NCI-H526 treated with DMSO at 0.1 percent for 48 hours (cell line): ENCODE measurements at regions not wholly inside any gene's neighbourhood (a gene's known extent, or its start where the extent isn't known, plus 50 kb on each side); places are given as distances from the start of the nearest gene placed in this dataset.

Experiments used
- DNase-seq: peaks from one replicate; lab custom pipeline; 2025; lab: John Stamatoyannopoulos, UW

GRCh38 chr3:139281522-139282196 lies 62.2 kb upstream of the MRPS22 start:
- DNase-seq: no peak

DNA sequence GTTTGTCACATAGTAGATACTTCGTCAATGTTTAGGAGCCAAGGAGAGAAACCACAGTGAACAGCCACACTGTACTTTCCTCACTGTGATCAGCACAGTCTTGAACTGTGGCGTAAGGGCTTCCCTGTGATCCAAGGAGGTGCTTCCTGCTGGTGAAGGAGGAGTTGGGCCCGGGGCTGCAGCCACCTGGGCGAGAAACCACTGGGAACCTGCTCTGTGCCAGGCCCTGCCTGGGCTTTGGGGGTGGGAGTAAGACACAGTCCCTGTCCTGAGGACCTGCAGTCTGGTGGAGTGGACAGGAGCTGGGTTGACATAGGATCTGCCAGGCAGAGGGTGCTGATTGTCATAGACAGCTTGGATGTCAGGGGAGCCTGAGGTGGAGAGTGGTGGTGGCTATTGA lies 60.5 kb upstream of the MRPS22 start:
- DNase-seq: no peak

- DNase-seq: no peak
Observed at GRCh38 chr3:139284221-139284620, 59.6 kb upstream of the MRPS22 start.

DNA sequence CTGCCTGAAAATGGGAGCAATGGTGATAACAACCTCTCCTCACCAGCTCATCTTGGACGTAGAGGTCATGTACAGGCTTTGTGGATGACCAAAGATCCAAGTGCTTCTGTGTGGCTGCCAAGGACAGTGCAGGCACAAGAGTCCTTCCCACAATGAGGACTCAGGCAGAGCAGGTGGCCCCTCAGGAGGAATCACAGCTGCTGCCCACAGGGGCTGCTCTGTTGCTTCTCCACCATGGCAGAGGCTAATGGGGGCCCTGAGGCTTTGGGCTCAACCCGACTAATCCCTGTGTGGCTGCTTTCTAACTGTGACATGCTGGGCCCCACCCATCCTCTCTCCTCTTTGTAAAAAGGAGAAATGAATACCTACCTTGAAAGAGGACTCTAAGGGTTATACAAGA lies 58.1 kb upstream of the MRPS22 start:
- DNase-seq: no peak

DNA sequence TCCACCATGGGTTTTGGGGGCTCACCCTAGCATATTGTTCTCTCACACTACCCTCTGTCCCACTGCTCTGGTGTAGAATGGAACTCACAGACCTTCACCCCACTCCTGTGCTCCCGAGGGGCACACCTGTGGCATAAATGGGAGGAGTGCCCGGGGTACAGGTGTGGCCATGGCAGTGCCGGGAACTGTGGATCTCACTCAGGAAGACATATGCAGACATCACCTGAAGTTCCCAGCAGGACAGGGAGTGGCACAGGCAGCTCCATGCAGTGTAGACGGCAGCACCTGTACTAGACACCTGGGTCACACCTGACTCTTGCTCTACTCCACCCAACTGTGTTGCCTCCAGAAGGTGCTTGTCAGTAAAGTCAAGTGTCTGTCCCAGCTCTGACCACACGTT lies 57.6 kb upstream of the MRPS22 start:
- no peak for DNase-seq

DNA sequence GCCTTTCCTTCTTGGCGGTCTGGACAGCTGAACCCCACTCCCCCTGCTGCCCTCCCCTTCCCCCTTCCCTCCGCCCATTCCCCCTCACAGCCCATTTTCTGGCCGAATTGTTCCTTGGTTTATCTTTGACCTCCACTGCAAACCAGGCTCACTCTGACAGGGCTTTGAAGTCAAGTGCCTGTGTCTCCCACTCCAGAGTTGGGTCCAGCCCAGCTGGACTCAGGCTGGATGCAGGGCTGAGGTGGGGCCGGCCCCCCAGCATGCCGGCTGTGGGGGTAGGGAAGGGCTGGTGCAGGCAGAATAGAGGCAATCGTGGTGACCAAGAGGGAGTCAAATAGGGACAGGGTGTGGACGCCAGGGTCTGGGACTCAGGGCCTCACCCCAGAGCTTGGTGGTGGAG lies 57.0 kb upstream of the MRPS22 start:
- no peak for DNase-seq

DNA sequence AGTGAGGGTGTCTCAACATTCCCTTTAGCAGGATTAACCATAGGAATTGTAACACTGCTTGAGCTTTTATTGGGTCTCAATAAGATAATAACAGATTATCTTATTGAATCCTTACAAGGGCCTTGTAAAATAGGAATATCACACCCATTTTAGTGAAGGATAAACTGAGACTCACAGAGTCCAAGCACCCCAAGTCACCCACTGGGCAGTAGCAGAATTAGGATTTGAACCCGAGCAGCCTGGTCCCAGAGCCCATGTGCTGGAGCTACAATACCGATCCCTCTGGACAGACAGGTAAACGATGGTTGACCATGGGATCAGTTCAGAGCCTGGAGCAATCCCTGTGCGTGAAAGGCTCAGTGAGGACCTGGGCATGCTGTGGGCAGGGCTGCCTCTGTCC lies 56.3 kb upstream of the MRPS22 start:
- no peak for DNase-seq

- DNase-seq: no peak
Observed at GRCh38 chr3:139288266-139288821, 55.5 kb upstream of the MRPS22 start.

DNA sequence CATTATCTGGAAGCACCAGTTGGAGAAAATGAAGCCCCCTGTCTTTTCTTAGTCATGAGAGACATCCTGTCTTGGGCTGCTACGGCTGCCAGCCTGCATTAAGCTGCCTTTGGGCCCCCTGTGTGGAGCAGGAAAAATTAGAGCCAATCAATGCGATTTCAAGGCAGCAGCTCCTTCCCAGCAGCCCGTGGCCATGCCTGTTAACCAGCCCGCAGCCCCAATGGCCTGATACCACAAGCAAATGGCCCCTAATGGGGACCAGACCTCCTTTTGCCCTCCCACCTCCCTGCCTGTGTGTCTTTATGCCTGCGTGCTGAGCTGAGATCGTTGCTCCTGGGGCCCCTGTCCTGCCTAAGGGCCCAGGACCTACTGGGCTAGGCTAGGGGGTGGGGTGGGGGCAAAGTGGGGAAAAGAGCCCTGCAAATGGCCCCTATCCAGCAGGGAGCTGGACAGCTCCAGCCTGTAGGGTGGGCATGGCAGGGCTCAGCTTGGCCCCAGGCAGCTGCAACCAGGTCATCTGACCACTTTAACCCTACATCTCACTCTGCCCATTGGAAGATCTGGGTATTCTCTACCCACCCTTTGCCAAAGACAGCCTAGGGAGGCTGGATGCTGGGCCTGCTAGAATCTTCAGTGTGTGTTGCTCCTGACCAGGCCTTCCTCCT lies 53.8 kb upstream of the MRPS22 start:
- no peak for DNase-seq

- no peak for DNase-seq
Observed at GRCh38 chr3:139291276-139292051, 52.4 kb upstream of the MRPS22 start.

- no peak for DNase-seq
Observed at GRCh38 chr3:139292192-139292591, 51.6 kb upstream of the MRPS22 start.

GRCh38 chr3:139292711-139293664 lies 50.8 kb upstream of the MRPS22 start:
- no peak for DNase-seq

DNA sequence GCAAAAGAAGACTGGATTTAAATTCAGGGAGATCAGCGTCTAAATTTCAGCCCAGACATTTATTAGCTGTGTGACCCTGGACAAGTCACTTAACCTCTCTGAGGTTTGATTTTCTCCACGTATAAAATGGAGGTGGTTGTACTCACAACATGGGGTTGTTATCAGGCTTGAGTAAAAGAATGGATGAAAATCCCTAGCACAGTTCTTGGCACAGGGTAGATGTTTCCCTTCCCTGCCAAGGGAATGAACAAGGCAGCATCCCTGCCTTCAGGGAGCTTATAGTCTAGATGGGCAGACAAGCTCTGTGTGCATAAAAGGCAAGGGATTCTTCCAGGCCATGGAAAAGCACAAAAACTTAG lies 50.2 kb upstream of the MRPS22 start:
- DNase-seq: no peak
